Fibroblast of skin of left quadriceps (primary cell): ENCODE measurements at regions not wholly inside any gene's neighbourhood (a gene's known extent, or its start where the extent isn't known, plus 50 kb on each side); places are given as distances from the start of the nearest gene placed in this dataset.

Experiments
- DNase-seq, 2 experiments: peaks; one replicate each; pipeline ENCODE4 v3.0.0-alpha.2; 2013; ENCODE audit warnings: low read depth in 2 of 2

DNA sequence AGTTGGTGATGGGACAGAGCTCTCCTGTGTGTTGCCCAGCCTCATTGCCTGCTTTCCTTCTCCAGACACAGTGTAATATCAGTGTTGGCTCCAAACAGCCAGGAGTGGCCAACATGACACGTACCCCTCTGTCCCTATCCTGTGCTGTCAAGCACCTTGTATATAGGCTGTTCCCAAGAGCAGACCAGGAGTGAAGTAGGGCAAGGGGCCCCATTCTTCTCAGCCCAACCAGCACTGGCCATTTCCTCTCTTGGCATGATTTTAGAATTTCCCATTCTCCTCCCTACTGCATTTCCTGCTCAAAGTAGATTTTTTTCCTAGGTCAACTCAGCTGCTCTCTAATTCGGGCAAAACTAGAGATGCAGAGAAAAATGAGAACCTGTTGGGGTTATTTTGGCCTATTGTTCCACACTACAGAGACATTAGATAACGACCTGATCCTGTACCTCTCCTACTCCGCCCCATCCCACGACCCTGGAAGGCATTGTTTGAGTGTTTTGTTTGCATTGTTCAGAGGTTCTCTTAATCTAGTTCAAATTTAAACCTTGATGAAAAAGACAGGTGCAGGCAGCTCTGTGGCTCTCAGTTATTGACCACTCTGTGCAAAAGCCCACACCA is 95.6 kb downstream of the RASSF10 start:
- DNase-seq, result no peak

DNA sequence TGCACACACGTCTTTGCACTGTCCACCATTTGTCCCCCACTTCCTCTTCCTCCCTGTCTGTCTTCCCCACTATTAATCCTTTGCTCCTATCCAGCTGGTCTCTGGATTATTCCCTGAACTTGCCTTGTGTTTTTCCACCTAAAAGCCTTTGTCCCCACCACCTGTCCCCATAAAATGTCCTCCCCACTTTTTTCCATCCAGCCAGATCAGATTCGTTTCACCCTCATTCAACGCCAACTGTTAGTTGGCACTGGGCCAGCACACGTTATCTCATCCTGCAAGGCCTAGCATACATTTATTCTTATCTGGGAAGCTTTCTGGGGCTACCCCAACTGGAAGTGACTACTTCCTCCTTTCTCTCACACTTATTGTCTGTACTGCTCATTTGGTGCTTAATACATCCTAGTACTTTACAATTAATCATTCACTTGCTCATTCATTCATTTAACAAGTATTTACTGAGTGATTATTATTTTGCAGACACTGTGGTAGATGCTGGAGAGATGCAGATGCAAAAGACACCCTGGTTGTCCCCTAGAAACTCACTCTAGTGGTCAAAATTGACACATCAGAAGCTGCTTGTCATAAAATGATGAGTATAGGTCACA is 96.2 kb downstream of the RASSF10 start:
- DNase-seq, result no peak

DNA sequence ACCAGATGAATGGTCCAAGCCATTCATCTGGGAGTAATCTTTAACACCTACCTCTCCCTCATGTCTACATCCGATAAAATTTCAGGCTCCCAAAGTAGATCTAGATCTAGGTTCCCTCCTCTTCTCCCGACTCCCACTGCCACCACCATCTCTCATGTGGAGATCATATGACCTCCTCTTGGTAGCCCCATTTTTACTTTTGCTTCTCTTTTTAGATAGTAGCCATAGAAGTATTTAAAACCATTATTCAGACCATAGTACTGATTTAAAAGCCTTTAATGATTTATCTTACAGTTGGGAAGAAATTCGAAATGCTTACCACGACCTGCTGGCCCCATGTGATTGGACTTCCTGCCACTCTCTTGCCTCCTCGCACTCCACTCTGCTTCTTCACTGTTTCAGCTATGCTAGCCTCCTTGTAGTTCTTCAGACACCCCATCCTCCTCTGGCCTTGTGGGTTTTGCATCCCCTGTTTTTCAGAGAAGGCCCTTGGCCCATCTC is 98.5 kb downstream of the RASSF10 start:
- no peak for DNase-seq

DNA sequence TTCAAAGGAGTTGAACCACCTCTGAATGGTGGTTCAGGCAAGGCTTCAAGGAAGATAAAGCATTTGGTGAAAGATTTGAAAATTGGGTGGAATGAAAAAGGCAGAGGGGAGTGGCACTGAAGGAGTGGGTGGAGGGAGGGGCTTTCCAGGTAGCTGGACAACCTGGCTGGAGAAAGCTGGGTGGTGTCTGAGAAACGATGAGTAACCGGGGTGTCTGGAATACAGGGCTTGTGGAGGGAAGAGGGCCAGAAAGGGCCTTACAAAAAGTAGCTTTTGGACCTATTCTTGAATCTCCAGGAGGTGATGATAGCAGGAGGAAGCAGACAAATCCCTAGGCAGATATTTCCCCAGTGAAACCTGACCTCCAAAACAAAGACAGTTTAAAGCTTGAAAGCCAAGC is 99.3 kb downstream of the RASSF10 start:
- DNase-seq, result no peak

DNA sequence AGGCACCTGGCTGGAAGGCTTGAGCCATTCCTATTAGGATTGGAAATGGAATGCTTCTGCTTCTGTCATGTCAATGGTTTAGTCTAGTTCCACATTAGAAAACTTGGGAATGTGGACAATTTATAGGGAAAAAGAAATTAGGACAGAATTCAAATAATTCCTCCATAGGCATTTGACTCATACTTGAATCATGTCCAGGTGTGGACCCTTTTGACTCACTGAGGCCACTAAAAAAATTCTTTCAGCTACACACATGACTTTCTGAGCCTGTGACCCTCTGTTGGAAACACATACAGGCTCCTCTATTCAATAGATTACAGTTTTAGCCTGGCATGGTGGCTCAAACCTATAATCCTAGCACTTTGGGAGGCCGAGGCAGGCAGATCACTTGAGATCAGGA is 100.5 kb downstream of the RASSF10 start:
- no peak for DNase-seq

DNA sequence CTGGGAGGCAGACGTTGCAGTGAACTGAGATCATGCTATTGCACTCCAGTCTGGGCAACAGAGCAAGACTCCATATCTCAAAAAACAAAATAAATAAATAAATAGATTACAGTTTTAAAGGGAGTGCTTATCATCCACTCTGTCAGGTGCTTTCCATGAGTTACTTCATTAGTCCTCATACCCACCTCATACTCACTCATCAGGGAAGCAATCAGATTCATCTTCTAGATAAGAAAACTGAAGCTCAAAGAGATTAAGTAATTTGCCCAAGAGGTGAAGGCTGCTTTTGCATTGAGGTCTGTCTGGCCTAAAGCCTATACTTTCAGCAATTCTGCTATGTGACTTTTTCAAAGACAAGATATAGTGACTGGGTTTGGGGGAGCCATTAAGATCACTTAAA is 101.0 kb downstream of the RASSF10 start:
- DNase-seq, result no peak

DNA sequence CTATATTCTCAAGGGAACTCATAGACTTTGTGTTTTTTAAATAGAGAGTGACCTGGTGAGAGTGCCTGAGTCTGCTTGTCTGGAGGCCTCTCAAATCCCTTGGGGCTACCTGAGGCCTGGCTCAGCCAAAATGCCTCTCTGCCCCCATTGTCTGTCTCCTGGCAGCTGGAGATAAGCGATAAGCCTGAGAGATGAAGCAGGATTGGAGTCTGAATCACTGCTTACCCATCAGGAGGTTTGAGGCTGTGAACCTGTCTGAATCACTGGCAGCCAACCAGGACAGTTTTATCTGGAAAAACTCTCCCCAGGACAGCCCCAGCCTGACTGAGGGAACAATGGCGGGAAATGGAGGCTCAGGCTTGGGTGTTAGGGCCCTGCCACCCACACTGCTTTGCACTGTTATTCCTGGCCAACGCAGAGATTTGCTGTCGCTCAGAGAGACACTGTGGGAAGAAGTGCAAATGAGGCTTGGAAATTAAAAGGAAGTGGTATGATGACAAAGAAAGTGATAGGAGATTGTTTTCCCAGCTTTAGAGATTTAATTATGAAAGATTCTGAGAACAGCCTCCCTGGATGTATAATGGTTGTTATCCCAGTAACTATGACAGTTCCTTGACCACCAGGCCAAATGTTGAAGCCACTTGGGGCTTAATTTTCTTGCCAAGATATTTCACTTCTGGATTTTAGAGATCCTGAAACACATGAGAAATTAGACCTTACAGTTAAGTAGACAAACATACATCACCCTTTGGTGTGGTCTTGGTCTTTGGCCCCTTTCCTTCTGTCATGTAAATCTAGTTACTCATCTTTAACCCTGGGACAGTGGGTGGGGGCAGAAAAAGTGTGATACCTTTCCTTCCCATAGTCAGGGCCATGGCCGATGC is 102.1 kb downstream of the RASSF10 start:
- no peak for DNase-seq

DNA sequence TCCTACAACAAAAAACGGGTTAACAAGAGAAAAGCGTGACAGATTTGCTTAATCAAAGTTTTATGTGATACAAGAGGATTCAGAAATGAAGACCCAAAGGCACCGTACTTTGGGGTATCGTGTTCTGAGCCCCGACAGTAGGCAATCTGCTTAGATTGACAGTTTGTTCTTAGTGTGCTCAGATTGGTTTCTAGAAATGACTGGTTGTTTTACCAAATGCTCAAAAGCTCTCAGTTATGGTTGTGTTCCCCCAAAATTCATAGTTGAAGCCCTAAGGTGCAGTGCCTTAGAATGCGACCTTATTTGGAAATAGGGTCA is 102.7 kb downstream of the RASSF10 start:
- DNase-seq, result no peak

DNA sequence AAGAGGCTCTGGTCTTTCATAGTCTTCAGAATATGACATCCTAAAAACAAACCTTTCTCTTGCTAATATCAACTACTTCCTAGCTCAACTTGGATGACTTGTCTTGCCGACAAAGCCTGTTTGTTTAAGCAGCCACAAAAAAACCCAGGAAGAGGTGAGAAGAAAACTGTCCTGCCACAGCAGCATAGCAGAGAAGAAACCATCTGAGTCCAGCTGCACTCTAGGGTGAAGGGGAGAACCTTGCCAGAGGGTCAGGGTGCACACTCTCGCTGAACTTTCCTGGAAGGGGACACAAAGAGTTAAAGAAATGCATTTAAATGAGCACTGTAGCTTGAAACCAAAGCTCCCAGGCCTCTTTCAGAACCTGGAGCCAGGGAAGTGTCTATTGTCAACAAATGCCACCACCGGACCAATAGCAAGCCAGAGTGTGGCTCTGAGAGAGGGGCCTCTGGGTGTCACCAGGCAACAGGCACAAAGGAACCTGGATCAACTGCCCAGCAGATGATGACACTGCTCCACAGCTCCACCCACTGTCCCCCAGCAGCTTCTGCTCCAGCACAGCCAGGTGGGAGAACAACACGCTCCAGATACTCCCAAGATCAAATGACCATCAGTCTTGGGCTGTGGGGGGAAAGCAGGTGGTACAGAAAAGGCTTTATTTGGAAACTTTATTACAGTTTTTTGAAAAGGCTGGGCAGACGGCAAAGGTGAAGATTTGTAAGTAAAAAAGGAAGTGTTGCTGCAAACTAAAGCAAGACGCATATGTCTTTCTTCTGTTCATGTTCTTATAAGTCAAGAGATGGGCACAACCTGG is 105.7 kb downstream of the RASSF10 start:
- DNase-seq, result no peak

DNA sequence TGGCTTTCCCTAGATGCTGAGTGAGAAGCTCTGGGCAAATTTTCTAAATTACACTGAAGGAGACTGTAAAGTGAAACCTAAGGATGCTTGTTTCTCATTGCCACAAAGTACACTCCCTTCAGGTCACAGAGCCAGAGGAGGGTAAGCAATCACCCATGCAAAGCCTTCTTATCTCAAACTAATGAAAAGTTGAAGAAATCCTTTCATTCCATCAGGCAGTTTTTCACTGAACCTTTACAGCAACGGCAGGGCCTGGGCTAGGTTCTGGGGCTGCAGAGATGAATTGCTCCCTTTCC is 106.2 kb downstream of the RASSF10 start:
- DNase-seq, result no peak

DNA sequence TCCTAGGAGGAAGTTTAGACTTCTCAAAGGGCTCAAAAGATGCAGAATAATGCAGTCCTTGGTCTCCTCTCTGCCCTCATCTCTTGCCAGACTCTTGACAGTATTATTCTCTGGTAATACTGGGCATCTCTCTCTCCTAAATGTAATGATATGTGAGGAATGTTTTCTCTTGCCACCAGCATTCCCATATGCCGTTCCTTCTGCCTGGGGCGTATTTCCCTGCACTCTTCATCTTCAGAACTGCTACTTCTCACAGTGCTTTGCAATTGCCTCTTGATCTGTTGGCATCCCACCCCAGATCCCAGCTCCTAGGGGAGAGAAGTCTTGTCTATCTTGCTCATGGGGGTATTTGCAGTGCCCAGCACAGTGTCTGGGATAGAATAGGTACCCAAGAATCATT is 107.4 kb downstream of the RASSF10 start:
- no peak for DNase-seq

DNA sequence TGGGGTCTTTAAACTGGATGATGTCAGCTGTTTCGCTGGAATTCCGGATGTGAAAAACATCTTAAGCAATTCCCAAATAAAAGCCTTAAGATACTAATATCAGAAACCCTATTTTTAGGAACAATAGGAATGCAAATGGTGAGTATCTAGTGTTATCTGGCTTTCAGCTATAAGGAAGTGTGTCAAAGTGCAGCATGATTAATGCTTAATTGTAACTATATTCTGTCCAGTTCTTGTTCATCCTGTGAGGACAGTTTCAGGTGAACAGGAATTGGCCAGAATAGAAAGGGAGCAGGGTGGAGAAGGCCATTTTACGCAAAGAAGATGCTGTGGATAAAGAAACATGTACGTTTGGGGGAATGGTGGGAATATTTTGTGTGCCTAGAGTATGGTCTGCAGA is 108.2 kb downstream of the RASSF10 start:
- DNase-seq, result no peak

DNA sequence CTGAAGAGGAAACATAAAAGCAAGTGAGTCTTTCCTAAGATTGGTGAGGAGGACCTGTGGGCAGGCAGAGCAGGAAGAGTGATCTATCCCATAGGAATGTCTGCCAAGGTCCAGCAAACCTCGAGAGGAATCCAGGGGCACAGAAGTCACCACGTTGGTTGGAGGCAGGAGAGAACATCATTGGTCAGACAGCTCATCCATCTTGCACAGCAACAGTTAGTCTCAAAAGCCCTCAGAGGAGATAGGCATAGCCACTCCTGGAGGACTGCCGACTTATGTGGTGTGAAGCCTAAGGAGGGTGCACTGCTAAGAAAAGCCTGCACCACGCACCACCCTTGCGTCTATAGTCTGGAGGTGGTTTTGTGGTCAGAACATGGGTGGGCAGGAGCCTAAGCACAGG is 109.1 kb downstream of the RASSF10 start:
- peak; percentile 62 for DNase-seq

DNA sequence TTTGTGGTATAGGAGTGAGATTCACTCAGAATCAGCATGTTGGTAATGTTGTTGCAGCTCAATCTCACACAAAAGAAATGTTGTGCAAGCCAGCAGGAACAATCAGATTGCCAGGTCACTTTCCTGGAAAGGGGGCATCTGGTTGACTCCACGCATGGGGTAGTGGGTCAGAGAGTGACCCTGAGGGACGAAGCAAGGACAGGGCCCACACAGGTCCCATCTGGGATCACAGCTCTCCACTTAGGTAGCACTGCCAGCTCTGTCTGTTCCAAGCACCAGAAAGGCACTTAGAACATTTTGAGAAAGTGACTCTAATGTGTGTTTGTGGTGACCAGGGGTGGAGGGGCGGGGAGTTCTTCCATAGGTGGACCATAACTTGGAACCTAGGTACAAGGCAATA is 109.5 kb downstream of the RASSF10 start:
- no peak for DNase-seq

DNA sequence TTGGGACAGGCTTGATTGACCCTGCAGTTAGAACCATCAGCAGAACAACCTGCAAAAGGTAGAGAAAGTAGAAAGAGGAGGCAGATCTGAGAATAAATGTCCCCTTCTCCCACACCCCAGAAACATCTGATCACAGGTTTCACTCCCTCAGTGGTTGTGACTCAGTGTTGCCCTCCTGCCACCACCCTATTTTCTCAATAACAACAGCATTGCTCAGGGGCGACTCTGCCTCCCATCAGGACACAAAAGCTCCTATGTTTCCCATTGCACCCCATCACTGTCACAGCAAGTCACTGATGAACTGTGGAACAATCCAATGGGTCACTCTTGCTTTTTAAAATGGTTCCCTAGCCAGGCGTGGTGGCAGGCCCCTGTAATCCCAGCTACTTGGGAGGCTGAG is 110.2 kb downstream of the RASSF10 start:
- DNase-seq, result no peak

DNA sequence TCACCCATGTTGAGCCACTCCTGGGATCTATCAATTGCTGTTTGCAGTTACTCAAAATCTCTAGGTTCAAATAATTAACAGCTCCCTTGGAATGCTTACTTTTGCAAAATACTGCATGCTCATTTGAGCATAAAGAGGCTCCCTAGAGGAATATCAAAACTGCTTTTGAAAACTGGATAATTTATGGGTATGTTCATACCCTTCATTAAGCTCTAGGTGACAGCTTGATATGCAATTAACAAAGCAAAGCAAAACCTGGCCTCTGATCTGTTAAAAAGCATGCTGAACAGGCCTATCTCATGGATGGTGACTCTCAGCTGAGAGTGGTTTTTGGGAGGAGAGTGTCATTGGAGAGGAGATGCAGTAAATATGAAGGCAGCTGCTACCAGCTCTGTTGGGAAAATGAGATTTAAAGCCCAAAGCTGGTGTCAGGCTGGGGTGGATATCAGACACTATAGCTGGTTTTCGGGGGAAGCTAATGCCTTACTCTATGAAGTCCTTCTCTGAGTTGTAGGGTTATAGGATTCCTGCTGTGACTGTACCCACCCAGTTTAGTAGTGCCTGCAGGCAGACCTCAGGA is 110.9 kb downstream of the RASSF10 start:
- no peak for DNase-seq

DNA sequence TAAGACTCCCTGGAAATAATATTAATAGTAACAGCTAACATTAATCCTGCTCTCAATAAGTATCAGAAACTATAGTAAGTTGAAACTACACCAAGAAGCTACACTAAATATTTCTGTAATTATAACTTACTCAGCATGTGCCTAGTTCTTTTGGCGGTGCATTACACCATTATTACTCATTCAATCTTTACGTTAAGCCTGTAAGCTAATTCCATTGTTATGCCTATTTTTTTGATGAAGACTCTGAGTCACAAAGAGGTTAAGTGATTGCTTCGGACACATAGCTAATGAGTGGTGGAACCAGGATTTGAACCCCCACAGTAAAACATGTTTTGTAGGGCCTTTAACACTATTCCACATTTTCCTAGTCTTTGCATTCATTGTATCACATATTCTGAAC is 111.6 kb downstream of the RASSF10 start:
- DNase-seq, result peak; percentile 71 to 72

DNA sequence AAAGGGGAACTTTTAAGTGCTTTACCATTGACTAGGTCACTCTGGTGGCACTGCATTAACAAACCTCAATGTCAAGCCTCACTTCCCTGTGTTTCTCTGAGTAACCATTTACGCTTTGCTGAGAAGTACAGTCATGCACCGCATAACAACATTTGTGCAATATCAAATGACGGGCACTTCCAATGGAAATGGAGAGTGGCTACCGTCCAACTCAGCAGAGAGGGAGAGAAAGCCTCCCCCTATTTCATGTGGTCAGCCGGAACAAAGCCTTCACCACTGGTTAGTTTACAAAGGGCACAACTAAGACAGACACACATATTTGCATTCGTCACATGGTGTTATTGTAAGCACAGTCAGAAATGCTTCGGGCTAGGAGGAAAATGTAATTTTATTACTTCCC is 117.3 kb downstream of the RASSF10 start:
- no peak for DNase-seq

DNA sequence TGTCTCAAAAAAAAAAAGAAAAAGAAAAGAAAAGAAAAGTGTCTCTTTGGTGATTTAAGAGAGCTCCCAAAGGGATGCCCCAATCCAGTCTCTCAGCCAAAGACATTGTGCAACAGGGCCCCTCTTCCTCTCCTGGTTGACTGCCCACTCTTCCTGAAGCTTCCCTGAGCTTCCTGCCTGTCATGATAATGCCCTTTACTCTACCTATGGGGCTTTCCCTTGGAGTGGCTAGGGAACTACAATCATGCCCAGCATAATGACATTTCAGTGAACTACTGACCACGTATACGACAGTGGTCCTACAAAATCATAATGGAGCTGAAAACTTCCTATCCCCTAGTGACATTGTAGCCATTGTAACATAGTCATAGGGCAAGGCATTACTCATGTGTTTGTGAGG is 118.0 kb downstream of the RASSF10 start:
- DNase-seq, result no peak

DNA sequence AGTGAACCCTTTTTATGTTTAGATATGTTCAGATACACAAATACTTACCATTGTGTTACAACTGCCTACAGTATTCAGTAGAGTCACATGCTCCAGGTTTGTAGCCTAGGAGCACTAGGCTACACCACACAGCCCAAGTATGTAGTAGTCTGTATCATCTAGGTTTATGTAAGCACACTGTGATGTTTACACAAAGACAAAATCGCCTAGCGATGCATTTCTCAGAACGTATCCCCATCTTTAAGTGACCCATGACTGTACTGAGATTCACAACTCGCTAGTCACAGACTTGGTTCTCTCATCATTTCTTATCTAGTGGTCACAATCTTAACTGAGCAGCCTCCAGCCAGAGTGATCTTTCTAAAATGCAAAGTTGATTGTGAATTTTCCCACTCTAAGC is 119.2 kb downstream of the RASSF10 start:
- DNase-seq, result no peak

DNA sequence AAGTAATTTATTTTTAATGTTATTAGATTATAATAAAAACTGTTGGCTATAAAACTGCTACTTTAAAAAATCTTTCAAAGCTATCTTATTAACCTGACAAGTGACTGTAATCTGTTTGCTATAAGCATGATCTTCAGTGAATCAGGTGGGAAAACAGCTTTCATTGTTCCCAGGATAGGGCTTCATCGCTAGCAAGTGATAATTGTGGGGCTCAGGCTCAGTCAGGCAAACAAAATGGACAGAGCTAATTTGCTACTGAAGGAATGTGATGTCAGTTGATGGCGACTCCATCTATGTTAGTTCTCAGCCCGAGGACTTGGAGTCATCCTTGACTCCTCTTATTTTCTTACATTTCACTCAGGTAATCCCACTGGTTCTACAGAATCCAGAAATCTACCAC is 125.0 kb downstream of the RASSF10 start:
- no peak for DNase-seq

DNA sequence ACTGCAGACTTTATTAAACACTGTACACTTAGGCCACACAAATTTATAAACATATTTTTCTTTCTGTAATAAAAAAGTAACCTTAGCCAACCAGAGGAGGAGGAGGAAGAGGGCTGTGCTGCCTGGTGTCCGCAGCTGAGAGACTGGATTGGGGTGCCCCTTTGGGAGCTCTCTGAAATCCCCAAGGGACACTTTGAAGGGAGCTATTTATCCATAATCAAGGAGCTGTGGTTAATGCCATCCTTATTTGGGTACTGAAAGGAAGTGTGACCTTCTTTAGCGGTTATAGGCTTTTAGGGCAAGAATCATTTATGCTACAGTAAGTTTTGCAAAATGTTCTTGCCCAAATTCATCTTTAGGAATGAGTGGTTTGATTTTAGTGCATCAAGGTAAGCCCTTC is 125.8 kb downstream of the RASSF10 start:
- DNase-seq, result no peak
